GM12878 (cell line): ENCODE measurements at regions not wholly inside any gene's neighbourhood (a gene's known extent, or its start where the extent isn't known, plus 50 kb on each side); places are given as distances from the start of the nearest gene placed in this dataset.

ENCODE experiments used
- ATAC-seq: fragments of 200-7000 bp; cut with Tn5 transposase; 3 replicates; pipeline ENCODE4 v1.9.1; 2020; ENCODE audit warnings: mild to moderate bottlenecking, moderate library complexity
- BruUV-seq: library from RNA; stranded (reverse); fragments of 400-500 nt; replicated peaks from 2 replicates; lab custom pipeline; 2021; lab: Mats Ljungman, UMichigan
- CTCF ChIA-PET: fragments of 300-600 bp; sonication (Branson Sonifier 250); formaldehyde crosslinking; extraction: SDS; loops from one replicate; lab custom pipeline; 2021; ENCODE audit warnings: inconsistent platforms; lab: Yijun Ruan, JAX
- POLR2A ChIA-PET: fragments of 350-600 bp; formaldehyde crosslinking; extraction: SDS; loops from one replicate; lab custom pipeline; 2021; ENCODE audit warnings: inconsistent platforms; lab: Charles Lee
- RAD21 ChIA-PET: fragments of 300-600 bp; sonication (Branson Sonifier 250); formaldehyde crosslinking; loops from one replicate; lab custom pipeline; 2023; ENCODE audit warnings: antibody characterized with exemption; ENCODE audit not compliant: unreplicated experiment; lab: Charles Lee
- SMC1A ChIA-PET: fragments of 300-600 bp; sonication (Branson Sonifier 250); formaldehyde crosslinking; loops from one replicate; lab custom pipeline; 2023; ENCODE audit not compliant: unreplicated experiment, uncharacterized antibody; lab: Charles Lee
- DNase-seq: peaks from one replicate; pipeline ENCODE4 v3.0.0-alpha.2; 2011; ENCODE audit warnings: low read depth, low spot score
- FAIRE-seq: peaks from 3 replicates; lab custom pipeline; 2011; peaks lifted over from hg19 to GRCh38; lab: Jason Lieb, UNC
- H2AFZ ChIP-seq: 2 replicates; pipeline ENCODE4 v1.6.0; 2011; ENCODE audit warnings: low read depth, low read length, control low read depth; ENCODE audit not compliant: control insufficient read depth
- H3K27ac ChIP-seq: 2 replicates; pipeline ENCODE4 v1.5.1; 2011; ENCODE audit warnings: control low read depth; ENCODE audit not compliant: control insufficient read depth, insufficient read depth
- H3K27me3 ChIP-seq, 2 experiments: replicated peaks in 1 of 2; 2 replicates each; pipeline versions ENCODE4 v1.6.0 to v1.6.1; 2011; ENCODE audit warnings: low read length in 1 of 2; ENCODE audit not compliant: control insufficient read depth in 2 of 2, insufficient read depth in 2 of 2
- H3K36me3 ChIP-seq, 2 experiments: 2 replicates each; pipeline ENCODE4 v1.5.1; 2011; ENCODE audit warnings: low read length in 1 of 2; ENCODE audit not compliant: control insufficient read depth in 2 of 2, insufficient read depth in 2 of 2
- H3K4me1 ChIP-seq: 2 replicates; pipeline ENCODE4 v1.6.1; 2011; ENCODE audit warnings: mild to moderate bottlenecking, low read length, moderate library complexity, mixed read lengths; ENCODE audit not compliant: control insufficient read depth, insufficient read depth
- H3K4me2 ChIP-seq: 2 replicates; pipeline ENCODE4 v1.6.0; 2011; ENCODE audit warnings: control low read depth; ENCODE audit not compliant: control insufficient read depth, insufficient read depth
- H3K4me3 ChIP-seq: fragments of 200-600 bp; sonication (generic); 2 replicates; pipeline ENCODE4 v1.5.1; 2016
- H3K79me2 ChIP-seq: 2 replicates; pipeline ENCODE4 v1.6.0; 2011; ENCODE audit warnings: low read length; ENCODE audit not compliant: control insufficient read depth, insufficient read depth
- H3K9ac ChIP-seq: 2 replicates; pipeline ENCODE4 v1.8.0; 2011; ENCODE audit warnings: low read length, control low read depth, mixed read lengths; ENCODE audit not compliant: control insufficient read depth, insufficient read depth
- H3K9me3 ChIP-seq: replicated peaks from 3 replicates; pipeline ENCODE4 v1.5.1; 2011; ENCODE audit warnings: mild to moderate bottlenecking, low read length; ENCODE audit not compliant: control insufficient read depth, insufficient read depth
- H4K20me1 ChIP-seq: 2 replicates; pipeline ENCODE4 v1.6.0; 2011; ENCODE audit not compliant: control insufficient read depth, insufficient read depth
- HDAC2 ChIP-seq: fragments of 200-600 bp; sonication (generic); IDR thresholded peaks from 2 replicates; pipeline ENCODE4 v1.6.1; 2017
- NR2F1 ChIP-seq: fragments of 450-650 bp; conservative IDR thresholded peaks from 2 replicates; pipeline ENCODE4 v1.6.1; 2017; ENCODE audit warnings: mild to moderate bottlenecking
- RFX5 ChIP-seq: IDR thresholded peaks from 2 replicates; pipeline ENCODE4 v1.6.1; 2011; ENCODE audit warnings: low read depth, low read length, improper control_type of control experiment
- ZNF592 ChIP-seq: fragments of 450-650 bp; IDR thresholded peaks from 2 replicates; pipeline ENCODE4 v1.6.1; 2017; ENCODE audit warnings: mild to moderate bottlenecking, moderate library complexity
- in situ Hi-C: fragments of 300-500 bp; cut with MboI; formaldehyde crosslinking; loops from 9 replicates; pipeline ENCODE4 v1.14.3; 2018; ENCODE audit warnings: mixed read lengths
- intact Hi-C: fragments of 100-400 bp; cut with micrococcal nuclease; formaldehyde crosslinking; loops from one replicate; pipeline ENCODE4 v1.14.2; 2022; ENCODE audit not compliant: unreplicated experiment

DNA sequence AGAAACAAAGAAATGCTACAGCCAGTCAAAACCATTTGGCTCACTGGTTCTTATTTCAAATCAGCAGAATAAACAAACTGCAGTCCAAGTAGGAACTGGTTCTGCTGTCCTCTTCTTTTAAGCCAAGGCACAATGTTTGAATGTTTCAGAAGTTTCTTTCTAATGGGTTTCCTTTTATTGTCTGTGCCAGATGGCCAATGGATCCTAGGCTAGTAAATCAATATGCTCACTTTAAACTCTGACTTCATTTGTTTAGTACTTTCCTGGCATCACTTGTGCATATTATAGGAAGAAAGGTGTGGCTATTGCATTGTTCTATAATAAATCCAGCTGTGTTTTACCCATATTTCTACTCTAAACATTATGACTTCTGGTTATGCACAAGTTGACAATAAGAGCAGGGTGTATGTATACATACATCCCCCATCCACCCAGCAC lies 99.7 kb upstream of the PLCB4 start:
- CTCF ChIA-PET = no interaction called here
- H3K9me3 ChIP-seq = no peaks in the 10 kb centered on the region
- in situ Hi-C loops = no loop called here

More for the DNA sequence above, 99.7 kb upstream of the PLCB4 start:
- H3K27me3 ChIP-seq = no peaks in the 10 kb centered on the region
- no peak overlapping the region for H3K4me2 ChIP-seq
- DNase-seq = no peak
- SMC1A ChIA-PET = no interaction called here
- intact Hi-C loops = loop anchor here (10.0 kb wide), 1 partner anchor 46 kb away; no protein-coding TSS in a partner anchor
- TF ChIP-seq RFX5 (no peak), ZNF592 (no peak), NR2F1 (no peak), HDAC2 (no peak)
- no TSS peak for BruUV-seq
- H3K4me3 ChIP-seq = no peak overlapping the region
- no peak for ATAC-seq
- no peaks in the 10 kb centered on the region for H3K36me3 ChIP-seq
- no peaks in the 10 kb centered on the region for H3K4me1 ChIP-seq
- RAD21 ChIA-PET = no interaction called here
- no peak overlapping the region for H3K9ac ChIP-seq
- no peaks in the 10 kb centered on the region for H4K20me1 ChIP-seq
- H3K79me2 ChIP-seq = no peaks in the 10 kb centered on the region
- POLR2A ChIA-PET = no interaction called here
- no peak for FAIRE-seq
- no peak overlapping the region for H3K27ac ChIP-seq
- H2AFZ ChIP-seq = no peak overlapping the region
